Testis (tissue), 2 donors: ENCODE measurements at regions not wholly inside any gene's neighbourhood (a gene's known extent, or its start where the extent isn't known, plus 50 kb on each side); places are given as distances from the start of the nearest gene placed in this dataset.

ENCODE experiments used
- POLR2A ChIP-seq: fragments of 450-650 bp; IDR thresholded peaks from one replicate; pipeline ENCODE4 v1.6.1; 2017; ENCODE audit warnings: antibody characterized with exemption, mild to moderate bottlenecking, moderate library complexity
- TF ChIP-seq, protein P1 (sequence below), 3 experiments: fragments of 450-650 bp in 2 of 3; fragments of 200-600 bp in 1 of 3; sonication (generic) in 1 of 3; IDR thresholded peaks; one replicate each; pipeline ENCODE4 v1.5.1; 2016 to 2019; ENCODE audit warnings: antibody characterized with exemption in 3 of 3, mild to moderate bottlenecking in 2 of 3, moderate library complexity in 1 of 3

DNA sequence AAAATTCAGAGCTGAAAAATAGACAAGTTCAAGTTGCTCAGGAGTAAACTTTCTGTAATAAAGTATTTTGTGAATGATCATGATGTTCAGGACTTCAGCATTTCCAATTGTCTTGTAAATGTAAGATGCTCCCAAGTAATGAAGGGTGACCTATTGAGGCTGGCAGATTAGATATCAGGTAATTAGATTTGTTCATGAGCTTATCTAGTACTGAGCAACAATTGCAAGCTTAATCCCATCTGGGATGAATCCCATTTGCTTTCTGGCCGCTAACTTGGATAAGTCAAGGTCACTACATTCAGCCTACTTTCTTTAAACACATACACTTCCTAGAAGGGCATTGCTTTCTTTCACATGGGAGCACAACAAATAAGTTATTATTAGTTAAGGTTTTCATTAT lies 82.4 kb upstream of the ITGB1 start:
- TF ChIP-seq, protein P1, sequence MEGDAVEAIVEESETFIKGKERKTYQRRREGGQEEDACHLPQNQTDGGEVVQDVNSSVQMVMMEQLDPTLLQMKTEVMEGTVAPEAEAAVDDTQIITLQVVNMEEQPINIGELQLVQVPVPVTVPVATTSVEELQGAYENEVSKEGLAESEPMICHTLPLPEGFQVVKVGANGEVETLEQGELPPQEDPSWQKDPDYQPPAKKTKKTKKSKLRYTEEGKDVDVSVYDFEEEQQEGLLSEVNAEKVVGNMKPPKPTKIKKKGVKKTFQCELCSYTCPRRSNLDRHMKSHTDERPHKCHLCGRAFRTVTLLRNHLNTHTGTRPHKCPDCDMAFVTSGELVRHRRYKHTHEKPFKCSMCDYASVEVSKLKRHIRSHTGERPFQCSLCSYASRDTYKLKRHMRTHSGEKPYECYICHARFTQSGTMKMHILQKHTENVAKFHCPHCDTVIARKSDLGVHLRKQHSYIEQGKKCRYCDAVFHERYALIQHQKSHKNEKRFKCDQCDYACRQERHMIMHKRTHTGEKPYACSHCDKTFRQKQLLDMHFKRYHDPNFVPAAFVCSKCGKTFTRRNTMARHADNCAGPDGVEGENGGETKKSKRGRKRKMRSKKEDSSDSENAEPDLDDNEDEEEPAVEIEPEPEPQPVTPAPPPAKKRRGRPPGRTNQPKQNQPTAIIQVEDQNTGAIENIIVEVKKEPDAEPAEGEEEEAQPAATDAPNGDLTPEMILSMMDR (IDR thresholded peaks at IDR 0.05), result no peak
- TF ChIP-seq POLR2A, result no peak
